ENCODE measurements at regions not wholly inside any gene's neighbourhood (a gene's known extent, or its start where the extent isn't known, plus 50 kb on each side); places are given as distances from the start of the nearest gene placed in this dataset.

DNA sequence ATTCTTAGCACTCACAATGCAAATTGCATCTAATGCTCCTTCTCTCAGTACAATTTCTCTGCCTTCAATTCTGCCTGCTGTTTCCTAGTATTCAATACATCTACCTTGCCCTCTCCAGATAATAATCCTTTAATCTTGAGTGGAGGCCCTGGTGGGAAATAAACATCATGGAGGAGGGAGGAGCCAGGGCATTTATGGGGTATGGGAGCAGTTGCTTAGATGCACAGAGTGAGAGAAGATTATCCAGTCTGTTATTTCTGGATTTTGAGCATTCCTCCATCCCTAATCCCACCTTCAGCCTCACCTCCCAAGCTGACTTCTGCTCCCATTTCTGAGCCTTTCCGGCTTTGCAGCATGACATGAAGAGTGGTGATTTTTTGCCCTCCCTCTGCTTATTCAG is 127.9 kb upstream of the PPP3CA start:
- Histone ChIP-seq H3K9me3 (ENCODE audit: low read length) (no peaks in the 10 kb centered on the region), H3K9me2 (ENCODE audit: insufficient read depth, low read length) (no peaks in the 10 kb centered on the region), H3K79me2 (replicated peaks; ENCODE audit: insufficient read depth, low read length) (no peaks in the 10 kb centered on the region), H3K9ac (ENCODE audit: low read length) (no peak overlapping the region), H3K27me3 (ENCODE audit: insufficient read depth, low read depth, low read length) (no peaks in the 10 kb centered on the region), H2AFZ (ENCODE audit: low read depth, low read length) (no peak overlapping the region), H3K4me2 (ENCODE audit: low read length) (no peak overlapping the region), H3K27ac (ENCODE audit: low read length) (no peak overlapping the region), H3F3A (ENCODE audit: insufficient read depth, low read length, poor library complexity, severe bottlenecking) (no peaks in the 10 kb centered on the region), H3K4me3 (ENCODE audit: low read length) (no peak overlapping the region), H3K36me3 (ENCODE audit: insufficient read depth, low read length) (no peaks in the 10 kb centered on the region), H4K20me1 (ENCODE audit: insufficient read depth) (no peaks in the 10 kb centered on the region)
- TF ChIP-seq, protein P1, sequence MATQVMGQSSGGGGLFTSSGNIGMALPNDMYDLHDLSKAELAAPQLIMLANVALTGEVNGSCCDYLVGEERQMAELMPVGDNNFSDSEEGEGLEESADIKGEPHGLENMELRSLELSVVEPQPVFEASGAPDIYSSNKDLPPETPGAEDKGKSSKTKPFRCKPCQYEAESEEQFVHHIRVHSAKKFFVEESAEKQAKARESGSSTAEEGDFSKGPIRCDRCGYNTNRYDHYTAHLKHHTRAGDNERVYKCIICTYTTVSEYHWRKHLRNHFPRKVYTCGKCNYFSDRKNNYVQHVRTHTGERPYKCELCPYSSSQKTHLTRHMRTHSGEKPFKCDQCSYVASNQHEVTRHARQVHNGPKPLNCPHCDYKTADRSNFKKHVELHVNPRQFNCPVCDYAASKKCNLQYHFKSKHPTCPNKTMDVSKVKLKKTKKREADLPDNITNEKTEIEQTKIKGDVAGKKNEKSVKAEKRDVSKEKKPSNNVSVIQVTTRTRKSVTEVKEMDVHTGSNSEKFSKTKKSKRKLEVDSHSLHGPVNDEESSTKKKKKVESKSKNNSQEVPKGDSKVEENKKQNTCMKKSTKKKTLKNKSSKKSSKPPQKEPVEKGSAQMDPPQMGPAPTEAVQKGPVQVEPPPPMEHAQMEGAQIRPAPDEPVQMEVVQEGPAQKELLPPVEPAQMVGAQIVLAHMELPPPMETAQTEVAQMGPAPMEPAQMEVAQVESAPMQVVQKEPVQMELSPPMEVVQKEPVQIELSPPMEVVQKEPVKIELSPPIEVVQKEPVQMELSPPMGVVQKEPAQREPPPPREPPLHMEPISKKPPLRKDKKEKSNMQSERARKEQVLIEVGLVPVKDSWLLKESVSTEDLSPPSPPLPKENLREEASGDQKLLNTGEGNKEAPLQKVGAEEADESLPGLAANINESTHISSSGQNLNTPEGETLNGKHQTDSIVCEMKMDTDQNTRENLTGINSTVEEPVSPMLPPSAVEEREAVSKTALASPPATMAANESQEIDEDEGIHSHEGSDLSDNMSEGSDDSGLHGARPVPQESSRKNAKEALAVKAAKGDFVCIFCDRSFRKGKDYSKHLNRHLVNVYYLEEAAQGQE (IDR thresholded peaks at IDR 0.05; ENCODE audit: borderline replicate concordance), result no peak
- no peak for TF ChIP-seq SMC3 (conservative IDR thresholded peaks at IDR 0.05; ENCODE audit: poor library complexity)
- TF ChIP-seq, protein P2, sequence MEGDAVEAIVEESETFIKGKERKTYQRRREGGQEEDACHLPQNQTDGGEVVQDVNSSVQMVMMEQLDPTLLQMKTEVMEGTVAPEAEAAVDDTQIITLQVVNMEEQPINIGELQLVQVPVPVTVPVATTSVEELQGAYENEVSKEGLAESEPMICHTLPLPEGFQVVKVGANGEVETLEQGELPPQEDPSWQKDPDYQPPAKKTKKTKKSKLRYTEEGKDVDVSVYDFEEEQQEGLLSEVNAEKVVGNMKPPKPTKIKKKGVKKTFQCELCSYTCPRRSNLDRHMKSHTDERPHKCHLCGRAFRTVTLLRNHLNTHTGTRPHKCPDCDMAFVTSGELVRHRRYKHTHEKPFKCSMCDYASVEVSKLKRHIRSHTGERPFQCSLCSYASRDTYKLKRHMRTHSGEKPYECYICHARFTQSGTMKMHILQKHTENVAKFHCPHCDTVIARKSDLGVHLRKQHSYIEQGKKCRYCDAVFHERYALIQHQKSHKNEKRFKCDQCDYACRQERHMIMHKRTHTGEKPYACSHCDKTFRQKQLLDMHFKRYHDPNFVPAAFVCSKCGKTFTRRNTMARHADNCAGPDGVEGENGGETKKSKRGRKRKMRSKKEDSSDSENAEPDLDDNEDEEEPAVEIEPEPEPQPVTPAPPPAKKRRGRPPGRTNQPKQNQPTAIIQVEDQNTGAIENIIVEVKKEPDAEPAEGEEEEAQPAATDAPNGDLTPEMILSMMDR (IDR thresholded peaks at IDR 0.05; ENCODE audit: poor library complexity, severe bottlenecking), result no peak
- TF ChIP-seq EZH2 (IDR thresholded peaks at IDR 0.05; ENCODE audit: borderline replicate concordance, insufficient read depth, low read length, poor library complexity, severe bottlenecking), result no peak
- TF ChIP-seq POLR2AphosphoS5 (IDR thresholded peaks at IDR 0.05), result no peak

DNA sequence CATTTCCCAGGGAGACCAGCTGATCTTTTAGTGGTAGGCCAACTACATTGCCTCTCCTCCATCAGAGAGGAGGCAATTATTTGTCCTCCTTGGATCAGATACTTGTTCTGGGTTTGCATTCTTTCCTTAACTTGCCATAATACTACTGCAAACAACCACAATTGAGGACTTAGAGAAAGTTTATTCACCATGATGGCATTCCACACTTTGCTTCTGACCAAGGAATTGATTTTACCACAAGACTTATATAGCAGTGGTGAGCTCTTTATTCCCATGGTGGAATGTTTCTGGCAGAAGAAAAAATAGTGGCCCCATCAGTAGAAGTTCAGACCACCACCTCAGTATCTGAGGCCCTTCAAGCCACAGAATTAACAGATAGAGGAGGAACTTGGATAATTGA is 123.9 kb upstream of the PPP3CA start:
- no peaks in the 10 kb centered on the region for H3K79me2 ChIP-seq (replicated peaks; ENCODE audit: insufficient read depth, low read length)
- H3K9me3 ChIP-seq (ENCODE audit: low read length), result no peaks in the 10 kb centered on the region
- H3K9ac ChIP-seq (ENCODE audit: low read length), result no peak overlapping the region
- TF ChIP-seq RAD21 (conservative IDR thresholded peaks at IDR 0.05) (no peak), EZH2 (IDR thresholded peaks at IDR 0.05; ENCODE audit: borderline replicate concordance, insufficient read depth, low read length, poor library complexity, severe bottlenecking) (no peak), TAF1 (IDR thresholded peaks at IDR 0.05; ENCODE audit: low read depth) (no peak)
- TF ChIP-seq, protein P1 (IDR thresholded peaks at IDR 0.05; ENCODE audit: borderline replicate concordance), result no peak
- no peak overlapping the region for H2AFZ ChIP-seq (ENCODE audit: low read depth, low read length)
- H3K27ac ChIP-seq (ENCODE audit: low read length), result no peak overlapping the region
- H3K36me3 ChIP-seq (ENCODE audit: insufficient read depth, low read length), result no peaks in the 10 kb centered on the region
- no peak overlapping the region for H3K4me2 ChIP-seq (ENCODE audit: low read length)
- no peaks in the 10 kb centered on the region for H4K20me1 ChIP-seq (ENCODE audit: insufficient read depth)
- H3K4me3 ChIP-seq (ENCODE audit: low read length), result no peak overlapping the region
- no peaks in the 10 kb centered on the region for H3K9me2 ChIP-seq (ENCODE audit: insufficient read depth, low read length)
- H3K27me3 ChIP-seq (ENCODE audit: insufficient read depth, low read depth, low read length), result no peaks in the 10 kb centered on the region
- no peaks in the 10 kb centered on the region for H3F3A ChIP-seq (ENCODE audit: insufficient read depth, low read length, poor library complexity, severe bottlenecking)
